MCF 10A (cell line): ENCODE measurements at regions not wholly inside any gene's neighbourhood (a gene's known extent, or its start where the extent isn't known, plus 50 kb on each side); places are given as distances from the start of the nearest gene placed in this dataset.

ENCODE experiments used
- BruUV-seq: library from RNA; stranded (reverse); fragments of 400-500 nt; replicated peaks from 2 replicates; lab custom pipeline; 2021; lab: Mats Ljungman, UMichigan
- CTCF ChIA-PET: fragments of 300-600 bp; sonication (Branson Sonifier 250); formaldehyde crosslinking; extraction: SDS; loops from one replicate; lab custom pipeline; 2021; ENCODE audit warnings: antibody characterized with exemption, inconsistent platforms; lab: Yijun Ruan, JAX
- POLR2A ChIA-PET: fragments of 300-600, 350-650 bp; sonication (Branson Sonifier 250); formaldehyde crosslinking; extraction: SDS; loops from one replicate; lab custom pipeline; 2020; ENCODE audit warnings: antibody characterized with exemption, inconsistent platforms; lab: Yijun Ruan, JAX
- DNase-seq: peaks from one replicate; pipeline ENCODE4 v3.0.0-alpha.2; 2018; ENCODE audit not compliant: unreplicated experiment
- H3K27ac Mint-ChIP-seq: one replicate; pipeline ENCODE4 v1.8.0; 2022; ENCODE audit warnings: mild to moderate bottlenecking, low read depth, mixed read lengths; ENCODE audit not compliant: unreplicated experiment
- H3K27me3 Mint-ChIP-seq: one replicate; pipeline ENCODE4 v1.8.0; 2022; ENCODE audit warnings: mixed read lengths; ENCODE audit not compliant: insufficient read depth, unreplicated experiment
- H3K36me3 Mint-ChIP-seq: one replicate; pipeline ENCODE4 v1.8.0; 2022; ENCODE audit warnings: mild to moderate bottlenecking, moderate library complexity, mixed read lengths; ENCODE audit not compliant: insufficient read depth, unreplicated experiment
- H3K4me1 Mint-ChIP-seq: one replicate; pipeline ENCODE4 v1.8.0; 2022; ENCODE audit warnings: mixed read lengths; ENCODE audit not compliant: insufficient read depth, unreplicated experiment
- H3K4me3 Mint-ChIP-seq: one replicate; pipeline ENCODE4 v1.8.0; 2022; ENCODE audit warnings: mild to moderate bottlenecking, moderate library complexity, mixed read lengths; ENCODE audit not compliant: unreplicated experiment
- H3K9me3 Mint-ChIP-seq: one replicate; pipeline ENCODE4 v1.8.0; 2022; ENCODE audit warnings: mixed read lengths; ENCODE audit not compliant: unreplicated experiment
- CTCF ChIP-seq: fragments of 200-600 bp; IDR thresholded peaks from one replicate; pipeline ENCODE4 v1.8.0; 2022; ENCODE audit warnings: antibody characterized with exemption, mild to moderate bottlenecking; ENCODE audit not compliant: unreplicated experiment
- intact Hi-C: fragments of 100-400 bp; cut with micrococcal nuclease; formaldehyde crosslinking; loops from 2 replicates; pipeline ENCODE4 v1.14.1; 2022

- no peak for DNase-seq
- H3K4me1 Mint-ChIP-seq: peaks cover 8% of the 10 kb centered on the region
- H3K27ac Mint-ChIP-seq: no peak overlapping the region
- CTCF ChIA-PET: no interaction called here
- no peaks in the 10 kb centered on the region for H3K9me3 Mint-ChIP-seq
- no peaks in the 10 kb centered on the region for H3K27me3 Mint-ChIP-seq
- no peak overlapping the region for H3K4me3 Mint-ChIP-seq
- peaks cover 4% of the 10 kb centered on the region for H3K36me3 Mint-ChIP-seq
- no peak for TF ChIP-seq CTCF
- POLR2A ChIA-PET: no interaction called here
- intact Hi-C loops: no loop called here
- BruUV-seq: no TSS peak
Observed at GRCh38 chr12:107557589-107558100, 128.0 kb upstream of the PWP1 start.

- intact Hi-C loops: no loop called here
- POLR2A ChIA-PET: no interaction called here
- BruUV-seq: no TSS peak
- Mint-ChIP-seq H3K27ac (no peak overlapping the region), H3K4me3 (no peak overlapping the region), H3K4me1 (peaks cover 8% of the 10 kb centered on the region), H3K27me3 (no peaks in the 10 kb centered on the region), H3K9me3 (no peaks in the 10 kb centered on the region), H3K36me3 (peaks cover 4% of the 10 kb centered on the region)
- TF ChIP-seq CTCF: no peak
- DNase-seq: no peak
- CTCF ChIA-PET: interaction anchor here (0.6 to 1.9 kb wide), 3 partner anchors 10 to 148 kb away, joined by 3 to 6 read pairs (median 5); no protein-coding TSS in a partner anchor
Observed at GRCh38 chr12:107558141-107558815, 127.3 kb upstream of the PWP1 start.

DNA sequence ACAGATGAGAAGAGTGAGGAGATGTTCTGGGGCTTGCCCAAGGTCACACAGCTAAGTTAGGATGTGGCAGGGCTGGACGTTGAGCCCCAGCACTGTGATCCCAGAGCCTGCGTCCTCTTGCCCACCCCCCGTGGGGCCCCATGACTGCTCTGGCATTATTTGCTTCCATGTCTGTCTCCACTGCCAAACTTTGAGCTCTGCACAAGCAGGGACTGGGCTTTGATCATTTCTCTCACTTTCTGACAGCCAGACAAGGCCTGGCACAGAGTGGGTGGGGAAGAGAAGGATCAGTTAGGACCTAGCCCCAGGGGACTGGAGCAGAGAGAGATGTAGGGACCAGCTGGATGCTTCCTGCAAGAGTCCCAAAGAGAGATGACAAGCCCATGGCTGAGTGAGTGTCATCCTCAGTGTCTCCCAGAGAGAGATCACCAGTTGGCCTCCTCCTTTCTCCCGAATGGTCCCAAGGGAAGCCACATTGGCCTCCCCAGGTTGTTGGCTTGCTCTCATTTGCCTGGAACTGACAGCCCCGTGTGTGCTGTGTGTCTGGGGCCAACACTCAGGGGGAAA lies 126.7 kb upstream of the PWP1 start:
- CTCF ChIA-PET: interaction anchor here (0.6 to 1.9 kb wide), 3 partner anchors 10 to 149 kb away, joined by 3 to 6 read pairs (median 5); no protein-coding TSS in a partner anchor

More for the DNA sequence above, 126.7 kb upstream of the PWP1 start:
- H3K27ac Mint-ChIP-seq: no peak overlapping the region
- intact Hi-C loops: no loop called here
- H3K27me3 Mint-ChIP-seq: no peaks in the 10 kb centered on the region
- peaks cover 8% of the 10 kb centered on the region for H3K4me1 Mint-ChIP-seq
- no peak for TF ChIP-seq CTCF
- no peak for DNase-seq
- no TSS peak for BruUV-seq
- H3K4me3 Mint-ChIP-seq: no peak overlapping the region
- H3K36me3 Mint-ChIP-seq: peaks cover 4% of the 10 kb centered on the region
- POLR2A ChIA-PET: no interaction called here
- H3K9me3 Mint-ChIP-seq: no peaks in the 10 kb centered on the region
